ENCODE measurements at regions not wholly inside any gene's neighbourhood (a gene's known extent, or its start where the extent isn't known, plus 50 kb on each side); places are given as distances from the start of the nearest gene placed in this dataset.

DNA sequence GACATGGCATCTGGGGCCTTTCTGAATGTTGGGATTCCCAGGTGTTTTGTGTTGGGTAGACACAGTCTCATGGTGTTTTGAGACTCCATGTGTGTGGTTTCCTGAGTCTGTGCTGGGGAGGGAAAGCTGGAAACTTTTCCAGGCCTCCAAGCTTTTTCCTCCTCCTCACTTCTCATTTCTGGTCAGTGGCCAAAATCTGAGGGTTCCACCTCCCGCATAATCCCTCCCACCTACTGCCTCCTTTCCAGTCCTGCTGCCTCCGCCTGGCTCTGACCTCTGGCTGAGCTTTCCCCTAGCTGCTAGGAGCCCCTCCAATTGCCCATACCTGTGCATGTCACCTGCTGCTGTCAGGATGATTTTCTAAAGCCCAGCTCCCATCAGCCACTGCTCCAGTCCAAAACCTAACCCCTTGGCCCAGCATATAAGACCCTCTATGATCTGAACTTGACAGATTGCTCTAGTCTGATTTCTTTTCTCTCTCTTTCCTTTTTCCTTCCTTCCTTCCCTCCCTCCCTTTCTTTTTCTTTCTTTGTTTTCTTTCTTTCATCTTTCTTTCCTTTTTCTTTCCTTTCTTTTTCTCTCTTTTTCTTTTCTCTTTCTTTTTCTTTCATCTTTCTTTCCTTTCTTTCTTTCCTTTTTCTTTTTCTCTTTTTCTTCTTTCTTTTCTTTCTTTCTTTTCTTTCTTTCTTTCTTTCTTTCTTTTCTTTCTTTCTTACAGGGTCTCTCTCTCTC is 51.4 kb upstream of the NECTIN1 start:
- no peaks in the 10 kb centered on the region for H3K36me3 ChIP-seq (replicated peaks)
- peaks cover 11% of the 10 kb centered on the region for H3K27me3 ChIP-seq (replicated peaks)
- TF ChIP-seq, protein P1, sequence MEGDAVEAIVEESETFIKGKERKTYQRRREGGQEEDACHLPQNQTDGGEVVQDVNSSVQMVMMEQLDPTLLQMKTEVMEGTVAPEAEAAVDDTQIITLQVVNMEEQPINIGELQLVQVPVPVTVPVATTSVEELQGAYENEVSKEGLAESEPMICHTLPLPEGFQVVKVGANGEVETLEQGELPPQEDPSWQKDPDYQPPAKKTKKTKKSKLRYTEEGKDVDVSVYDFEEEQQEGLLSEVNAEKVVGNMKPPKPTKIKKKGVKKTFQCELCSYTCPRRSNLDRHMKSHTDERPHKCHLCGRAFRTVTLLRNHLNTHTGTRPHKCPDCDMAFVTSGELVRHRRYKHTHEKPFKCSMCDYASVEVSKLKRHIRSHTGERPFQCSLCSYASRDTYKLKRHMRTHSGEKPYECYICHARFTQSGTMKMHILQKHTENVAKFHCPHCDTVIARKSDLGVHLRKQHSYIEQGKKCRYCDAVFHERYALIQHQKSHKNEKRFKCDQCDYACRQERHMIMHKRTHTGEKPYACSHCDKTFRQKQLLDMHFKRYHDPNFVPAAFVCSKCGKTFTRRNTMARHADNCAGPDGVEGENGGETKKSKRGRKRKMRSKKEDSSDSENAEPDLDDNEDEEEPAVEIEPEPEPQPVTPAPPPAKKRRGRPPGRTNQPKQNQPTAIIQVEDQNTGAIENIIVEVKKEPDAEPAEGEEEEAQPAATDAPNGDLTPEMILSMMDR (IDR thresholded peaks at IDR 0.05; ENCODE audit: low read depth, low read length, missing control alignments), result no peak
- H3K4me3 ChIP-seq (ENCODE audit: low read depth, low read length), result no peak overlapping the region
- no peak overlapping the region for H3K27ac ChIP-seq
- no peak for DNase-seq
- in situ Hi-C loops (cut with HindIII; ENCODE audit: low pct_ligation_motif_present, low sequenced_read_pairs), result no loop called here

GRCh38 chr11:119779195-119780071 is 50.4 kb upstream of the NECTIN1 start:
- H3K27me3 ChIP-seq (replicated peaks), result peaks cover 11% of the 10 kb centered on the region
- H3K27ac ChIP-seq, result no peak overlapping the region
- H3K4me3 ChIP-seq (ENCODE audit: low read depth, low read length), result no peak overlapping the region
- TF ChIP-seq, protein P1 (IDR thresholded peaks at IDR 0.05; ENCODE audit: low read depth, low read length, missing control alignments), result no peak
- no peak for DNase-seq
- H3K36me3 ChIP-seq (replicated peaks), result no peaks in the 10 kb centered on the region
- in situ Hi-C loops (cut with HindIII; ENCODE audit: low pct_ligation_motif_present, low sequenced_read_pairs), result no loop called here

Measured in brain microvascular endothelial cell (primary cell).